IPS DF 4.7 (cell line): ENCODE measurements at regions not wholly inside any gene's neighbourhood (a gene's known extent, or its start where the extent isn't known, plus 50 kb on each side); places are given as distances from the start of the nearest gene placed in this dataset.

Source experiments
- DNase-seq: peaks from one replicate; pipeline ENCODE4 v3.0.0-alpha.2; 2013; ENCODE audit warnings: low spot score; ENCODE audit errors: extremely low read depth

DNA sequence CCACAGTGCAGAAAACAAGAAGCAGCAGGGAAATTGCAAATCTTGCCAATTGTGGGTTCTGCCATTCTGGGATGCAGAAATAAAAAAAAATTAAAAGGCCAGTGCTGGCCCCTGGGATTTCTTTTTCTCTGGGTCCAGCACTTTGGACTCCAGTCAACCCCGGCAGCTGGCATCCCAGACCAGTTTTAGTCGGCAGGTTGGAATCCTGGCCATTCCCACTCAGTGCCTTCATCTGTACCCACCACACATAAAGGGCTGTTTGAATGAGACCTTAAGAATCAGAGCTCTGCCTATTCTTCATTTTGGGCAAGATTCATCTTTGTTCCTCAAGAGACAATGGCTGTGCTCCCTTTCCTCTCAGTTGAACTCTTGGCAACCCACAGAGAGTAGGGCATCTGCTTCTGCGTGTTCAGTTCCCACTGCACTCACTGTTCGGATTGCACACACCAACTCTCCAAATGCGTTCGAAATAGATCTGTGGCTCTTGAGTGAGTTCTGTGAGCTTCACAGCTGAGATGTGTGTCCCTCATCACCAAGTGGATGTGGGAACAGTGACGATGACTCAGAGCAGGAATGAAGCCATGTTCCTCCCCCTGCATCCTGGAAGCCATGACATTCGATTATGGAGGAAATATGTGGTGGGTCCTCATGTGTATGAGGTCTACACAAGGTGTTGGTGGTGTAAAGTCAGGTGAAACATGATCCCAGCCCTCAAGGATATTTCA lies 63.0 kb upstream of the EGFR start:
- DNase-seq, result no peak

DNA sequence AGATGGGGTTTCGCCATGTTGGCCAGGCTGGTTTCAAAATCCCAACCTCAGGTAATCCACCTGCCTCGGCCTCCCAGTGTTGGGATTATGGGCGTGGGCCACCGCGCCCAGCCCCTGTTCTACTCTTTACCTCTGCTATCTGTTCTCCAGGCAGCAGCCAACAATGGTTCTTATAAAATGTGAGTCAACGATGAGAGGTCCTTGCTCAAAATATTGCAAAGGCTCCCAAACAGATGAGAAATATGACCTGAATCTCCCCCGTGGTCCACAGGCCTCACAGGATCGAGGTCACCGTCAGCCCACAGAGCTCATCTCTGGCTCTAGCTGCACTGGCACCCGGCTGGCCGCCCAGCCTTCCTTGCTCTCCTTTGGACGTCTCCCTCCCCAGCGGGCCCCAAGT lies 62.0 kb upstream of the EGFR start:
- no peak for DNase-seq

DNA sequence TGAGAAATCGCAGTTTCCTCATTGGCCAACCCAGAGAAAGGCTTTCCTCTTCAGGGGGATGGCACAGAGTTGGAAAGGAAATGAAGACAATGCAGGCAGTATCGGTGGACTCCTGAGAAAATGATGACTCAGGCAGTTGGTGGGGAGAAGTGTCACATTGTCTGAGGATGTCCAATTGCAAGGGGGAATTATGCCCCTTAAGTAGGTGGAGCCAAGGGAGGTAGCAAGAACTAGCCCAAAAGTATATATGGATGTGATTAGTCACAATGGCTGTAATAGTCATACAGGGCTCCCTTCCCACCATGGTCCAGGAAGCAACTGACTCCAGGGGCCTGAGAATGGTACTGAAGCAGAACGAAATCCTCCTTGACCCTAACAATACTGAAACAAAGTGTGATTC lies 58.3 kb upstream of the EGFR start:
- DNase-seq, result no peak

DNA sequence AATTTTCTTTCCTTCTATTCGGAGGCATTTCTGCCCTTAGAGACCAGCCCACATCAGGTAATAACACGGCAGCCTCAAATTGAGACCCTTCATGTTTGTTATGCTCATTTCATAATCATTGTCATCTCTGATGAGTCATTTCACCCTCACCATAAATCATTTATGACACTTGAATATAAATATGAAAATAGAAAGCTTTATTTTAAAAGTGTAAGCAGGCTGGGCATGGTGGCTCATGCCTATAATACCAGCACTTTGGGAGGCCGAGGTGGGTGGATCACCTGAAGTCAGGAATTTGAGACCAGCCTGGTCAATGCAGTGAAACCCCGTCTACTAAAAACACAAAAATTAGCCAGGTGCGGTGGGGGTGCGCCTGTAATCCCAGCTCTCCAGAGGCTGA lies 57.4 kb upstream of the EGFR start:
- DNase-seq, result no peak

DNA sequence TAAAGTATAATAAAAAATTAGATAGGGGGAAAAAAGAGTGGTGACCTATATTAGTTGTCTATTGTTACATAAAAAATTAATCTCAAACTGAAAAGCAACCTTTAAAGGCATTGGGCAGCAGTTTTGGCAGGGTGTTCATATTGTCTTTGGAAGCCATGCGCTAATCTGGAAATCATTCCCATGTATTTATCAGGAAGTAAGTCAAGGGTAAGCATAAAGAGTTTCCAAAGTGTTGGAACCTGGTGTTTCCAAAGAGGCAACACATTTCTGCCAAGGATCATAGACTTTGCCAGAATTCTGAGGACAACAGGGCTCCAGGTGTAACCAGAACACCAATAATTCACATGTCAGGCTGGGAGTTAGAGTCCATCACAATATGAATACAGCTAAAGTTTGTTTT lies 55.7 kb upstream of the EGFR start:
- no peak for DNase-seq

DNA sequence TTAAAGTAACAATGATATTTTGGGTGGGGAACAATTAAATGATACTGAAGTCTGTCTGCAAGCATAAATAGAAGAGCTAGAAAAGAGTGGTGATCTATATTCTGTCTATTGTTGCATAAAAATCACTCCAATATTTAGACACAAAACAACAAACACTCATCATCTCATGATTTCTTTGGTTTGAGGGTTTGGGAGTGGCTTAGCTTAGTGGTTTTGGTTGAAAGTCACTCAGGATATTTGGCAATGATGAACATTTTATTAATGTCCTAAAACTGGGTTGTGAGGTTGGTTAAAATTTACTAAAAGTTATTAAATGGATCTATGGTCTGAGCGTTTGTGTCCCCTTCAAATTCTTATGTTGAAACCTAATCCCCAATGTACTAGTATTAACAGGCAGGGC lies 54.7 kb upstream of the EGFR start:
- no peak for DNase-seq

DNA sequence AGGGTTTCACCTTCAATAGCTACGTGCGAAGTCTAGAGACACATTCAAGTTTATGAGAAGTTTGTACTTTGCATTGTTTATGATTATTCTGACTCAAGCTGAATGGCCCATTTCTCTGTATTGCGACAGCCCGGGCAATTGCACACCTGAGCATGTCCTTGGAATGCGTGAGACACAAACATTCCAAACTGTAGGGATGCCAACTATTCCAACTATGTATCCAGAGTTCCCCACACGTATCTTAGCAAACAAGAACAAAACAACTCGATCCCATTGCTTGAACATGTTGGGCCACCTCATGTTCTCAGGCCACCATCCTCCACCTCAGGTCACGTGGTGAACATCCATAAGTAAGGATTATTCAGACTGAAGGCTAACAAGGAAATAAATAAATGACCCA lies 51.4 kb upstream of the EGFR start:
- no peak for DNase-seq

DNA sequence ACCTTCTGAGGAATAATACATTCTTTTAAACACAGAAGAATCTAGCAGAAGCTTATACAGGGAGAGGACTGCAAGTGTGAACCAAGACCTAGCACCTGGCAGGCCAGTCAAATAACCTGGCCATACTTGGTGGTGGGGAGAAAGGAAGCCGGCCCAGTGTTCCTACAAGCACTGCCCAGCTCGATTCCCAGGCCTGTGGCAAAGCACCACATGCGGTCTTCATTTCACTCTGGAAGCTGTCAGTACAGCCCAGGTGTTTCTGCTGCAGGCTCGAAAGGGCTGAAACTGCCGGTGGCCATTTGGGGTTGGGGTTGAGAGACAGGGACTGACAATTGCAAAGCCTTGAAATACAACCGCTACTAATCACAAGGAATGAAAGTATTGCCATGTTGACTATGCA lies 50.8 kb upstream of the EGFR start:
- DNase-seq, result no peak
